Breast epithelium (tissue), 4 donors: ENCODE measurements at regions not wholly inside any gene's neighbourhood (a gene's known extent, or its start where the extent isn't known, plus 50 kb on each side); places are given as distances from the start of the nearest gene placed in this dataset.

Source experiments
- DNase-seq, 2 donors: peaks; one replicate each; pipeline ENCODE4 v3.0.0-alpha.2; 2019; ENCODE audit warnings: low spot score in 2 of 2
- H3K27ac ChIP-seq, 2 donors: fragments of 200-600 bp; sonication (generic) in 1 of 2; one replicate each; pipeline ENCODE4 v1.5.1; 2016 to 2019; ENCODE audit warnings: mild to moderate bottlenecking in 1 of 2
- H3K27me3 ChIP-seq, 2 donors: fragments of 200-600 bp; sonication (generic) in 1 of 2; one replicate each; pipeline versions ENCODE4 v1.5.1 to v1.6.0; 2017 to 2019; ENCODE audit warnings: control low read depth in 1 of 2, mild to moderate bottlenecking in 1 of 2
- H3K36me3 ChIP-seq: fragments of 200-600 bp; one replicate; pipeline ENCODE4 v1.5.1; 2019
- H3K4me1 ChIP-seq, 2 donors: fragments of 200-600 bp; sonication (generic); one replicate each; pipeline ENCODE4 v1.5.1; 2016 to 2019; ENCODE audit warnings: control low read depth in 1 of 2
- H3K4me3 ChIP-seq, 3 donors: fragments of 200-600 bp; sonication (generic); 1 replicate in 2 of 3; 2 replicates in 1 of 3; pipeline ENCODE4 v1.5.1; 2016 to 2019; ENCODE audit warnings: mild to moderate bottlenecking in 3 of 3, moderate library complexity in 2 of 3
- H3K9me3 ChIP-seq, 2 donors: fragments of 200-600 bp; sonication (generic) in 1 of 2; one replicate each; pipeline ENCODE4 v1.5.1; 2016 to 2019; ENCODE audit warnings: control low read depth in 1 of 2
- CTCF ChIP-seq, 3 donors: fragments of 450-650 bp; IDR thresholded peaks; one replicate each; pipeline ENCODE4 v1.5.1; 2016 to 2017; ENCODE audit warnings: antibody characterized with exemption in 3 of 3, mild to moderate bottlenecking in 3 of 3, moderate library complexity in 3 of 3
- POLR2A ChIP-seq: fragments of 450-650 bp; IDR thresholded peaks from one replicate; pipeline ENCODE4 v1.6.1; 2016; ENCODE audit warnings: antibody characterized with exemption, mild to moderate bottlenecking, moderate library complexity
- POLR2AphosphoS5 ChIP-seq, 3 donors: sonication (generic); formaldehyde crosslinking; IDR thresholded peaks; one replicate each; pipeline ENCODE4 v1.6.1; 2017; ENCODE audit warnings: antibody characterized with exemption in 3 of 3
- intact Hi-C: fragments of 100-400 bp; cut with DNase I; formaldehyde crosslinking; loops from one replicate; pipeline ENCODE4 v1.15.1; 2023; ENCODE audit warnings: low total_unique reads

GRCh38 chrX:9188117-9188516 is 154.2 kb upstream of the FAM9B start:
- Histone ChIP-seq H3K4me3 (no peak overlapping the region), H3K36me3 (no peaks in the 10 kb centered on the region), H3K27ac (no peak overlapping the region), H3K27me3 (peaks cover 0 to 21% of the 10 kb centered on the region in 2 donors), H3K4me1 (no peaks in the 10 kb centered on the region), H3K9me3 (no peaks in the 10 kb centered on the region)
- no peak for TF ChIP-seq POLR2AphosphoS5 (IDR thresholded peaks at IDR 0.05)
- no peak for TF ChIP-seq POLR2A
- TF ChIP-seq CTCF (IDR thresholded peaks at IDR 0.05) = no peak
- no peak for DNase-seq
- intact Hi-C loops = no loop called here

- intact Hi-C loops = no loop called here
- no peaks in the 10 kb centered on the region for H3K9me3 ChIP-seq
- H3K4me3 ChIP-seq = no peak overlapping the region
- no peak overlapping the region for H3K27ac ChIP-seq
- no peaks in the 10 kb centered on the region for H3K4me1 ChIP-seq
- H3K27me3 ChIP-seq = peaks cover 0 to 21% of the 10 kb centered on the region in 2 donors
- no peak for DNase-seq
- no peaks in the 10 kb centered on the region for H3K36me3 ChIP-seq
- TF ChIP-seq CTCF (IDR thresholded peaks at IDR 0.05) = no peak
- no peak for TF ChIP-seq POLR2A
- TF ChIP-seq POLR2AphosphoS5 (IDR thresholded peaks at IDR 0.05) = no peak
Measured at GRCh38 chrX:9189286-9189685, 155.4 kb upstream of the FAM9B start.

GRCh38 chrX:9191392-9191791 is 157.5 kb upstream of the FAM9B start:
- Histone ChIP-seq H3K4me1 (no peaks in the 10 kb centered on the region), H3K36me3 (no peaks in the 10 kb centered on the region), H3K27ac (no peak overlapping the region), H3K9me3 (no peaks in the 10 kb centered on the region), H3K4me3 (no peak overlapping the region), H3K27me3 (peaks cover 0 to 18% of the 10 kb centered on the region in 2 donors)
- no peak for DNase-seq
- no peak for TF ChIP-seq POLR2A
- no peak for TF ChIP-seq CTCF (IDR thresholded peaks at IDR 0.05)
- no peak for TF ChIP-seq POLR2AphosphoS5 (IDR thresholded peaks at IDR 0.05)
- intact Hi-C loops = no loop called here

- Histone ChIP-seq H3K9me3 (no peaks in the 10 kb centered on the region), H3K4me1 (no peaks in the 10 kb centered on the region), H3K4me3 (no peak overlapping the region), H3K27ac (no peak overlapping the region), H3K36me3 (no peaks in the 10 kb centered on the region), H3K27me3 (peaks cover 0 to 6% of the 10 kb centered on the region in 2 donors)
- intact Hi-C loops = no loop called here
- TF ChIP-seq CTCF (IDR thresholded peaks at IDR 0.05) = no peak
- no peak for TF ChIP-seq POLR2AphosphoS5 (IDR thresholded peaks at IDR 0.05)
- TF ChIP-seq POLR2A = no peak
- no peak for DNase-seq
Measured at GRCh38 chrX:9195199-9195880, 161.4 kb upstream of the FAM9B start.

GRCh38 chrX:9196961-9197640 is 163.2 kb upstream of the FAM9B start:
- H3K27me3 ChIP-seq = peaks cover 0 to 11% of the 10 kb centered on the region in 2 donors
- DNase-seq = no peak
- no peak for TF ChIP-seq CTCF (IDR thresholded peaks at IDR 0.05)
- TF ChIP-seq POLR2AphosphoS5 (IDR thresholded peaks at IDR 0.05) = no peak
- TF ChIP-seq POLR2A = no peak
- H3K4me3 ChIP-seq = no peak overlapping the region
- no peaks in the 10 kb centered on the region for H3K9me3 ChIP-seq
- H3K27ac ChIP-seq = no peak overlapping the region
- intact Hi-C loops = no loop called here
- no peaks in the 10 kb centered on the region for H3K36me3 ChIP-seq
- H3K4me1 ChIP-seq = no peaks in the 10 kb centered on the region
